ENCODE measurements at regions not wholly inside any gene's neighbourhood (a gene's known extent, or its start where the extent isn't known, plus 50 kb on each side); places are given as distances from the start of the nearest gene placed in this dataset.
A peak's percentile ranks its signal among the peaks of the same experiment; 100 is the strongest.

DNA sequence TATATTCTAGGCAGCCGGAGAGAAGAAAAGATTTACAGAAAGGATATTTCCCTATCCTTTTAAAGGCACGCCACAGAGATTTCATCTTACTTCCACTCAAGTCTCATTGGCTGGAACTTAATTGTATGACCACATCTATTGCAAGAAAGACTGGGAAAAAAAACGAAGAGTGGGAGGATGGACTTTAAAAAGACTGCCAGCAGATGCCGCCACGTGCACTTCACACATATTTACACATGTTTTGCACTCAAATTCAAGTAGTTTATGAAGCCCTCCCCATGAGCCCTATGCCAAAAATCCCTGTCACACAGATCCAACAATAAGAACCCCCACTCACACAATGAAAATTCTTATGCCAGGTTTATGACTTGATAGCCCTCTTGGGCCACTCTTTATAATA, 138.5 kb upstream of the TYRP1 start:
- TF ChIP-seq, protein P1, sequence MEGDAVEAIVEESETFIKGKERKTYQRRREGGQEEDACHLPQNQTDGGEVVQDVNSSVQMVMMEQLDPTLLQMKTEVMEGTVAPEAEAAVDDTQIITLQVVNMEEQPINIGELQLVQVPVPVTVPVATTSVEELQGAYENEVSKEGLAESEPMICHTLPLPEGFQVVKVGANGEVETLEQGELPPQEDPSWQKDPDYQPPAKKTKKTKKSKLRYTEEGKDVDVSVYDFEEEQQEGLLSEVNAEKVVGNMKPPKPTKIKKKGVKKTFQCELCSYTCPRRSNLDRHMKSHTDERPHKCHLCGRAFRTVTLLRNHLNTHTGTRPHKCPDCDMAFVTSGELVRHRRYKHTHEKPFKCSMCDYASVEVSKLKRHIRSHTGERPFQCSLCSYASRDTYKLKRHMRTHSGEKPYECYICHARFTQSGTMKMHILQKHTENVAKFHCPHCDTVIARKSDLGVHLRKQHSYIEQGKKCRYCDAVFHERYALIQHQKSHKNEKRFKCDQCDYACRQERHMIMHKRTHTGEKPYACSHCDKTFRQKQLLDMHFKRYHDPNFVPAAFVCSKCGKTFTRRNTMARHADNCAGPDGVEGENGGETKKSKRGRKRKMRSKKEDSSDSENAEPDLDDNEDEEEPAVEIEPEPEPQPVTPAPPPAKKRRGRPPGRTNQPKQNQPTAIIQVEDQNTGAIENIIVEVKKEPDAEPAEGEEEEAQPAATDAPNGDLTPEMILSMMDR (IDR thresholded peaks at IDR 0.05) = no peak
- Histone ChIP-seq H3K36me3 (no peaks in the 10 kb centered on the region), H3K27me3 (no peaks in the 10 kb centered on the region), H3K4me3 (no peak overlapping the region), H3K4me1 (no peaks in the 10 kb centered on the region), H3K27ac (no peak overlapping the region), H3K9me3 (no peaks in the 10 kb centered on the region)
- peak in 1 of 4 donors; percentile 10 for DNase-seq
- no peak for ATAC-seq
- intact Hi-C loops (cut with DNase I) = no loop called here

DNA sequence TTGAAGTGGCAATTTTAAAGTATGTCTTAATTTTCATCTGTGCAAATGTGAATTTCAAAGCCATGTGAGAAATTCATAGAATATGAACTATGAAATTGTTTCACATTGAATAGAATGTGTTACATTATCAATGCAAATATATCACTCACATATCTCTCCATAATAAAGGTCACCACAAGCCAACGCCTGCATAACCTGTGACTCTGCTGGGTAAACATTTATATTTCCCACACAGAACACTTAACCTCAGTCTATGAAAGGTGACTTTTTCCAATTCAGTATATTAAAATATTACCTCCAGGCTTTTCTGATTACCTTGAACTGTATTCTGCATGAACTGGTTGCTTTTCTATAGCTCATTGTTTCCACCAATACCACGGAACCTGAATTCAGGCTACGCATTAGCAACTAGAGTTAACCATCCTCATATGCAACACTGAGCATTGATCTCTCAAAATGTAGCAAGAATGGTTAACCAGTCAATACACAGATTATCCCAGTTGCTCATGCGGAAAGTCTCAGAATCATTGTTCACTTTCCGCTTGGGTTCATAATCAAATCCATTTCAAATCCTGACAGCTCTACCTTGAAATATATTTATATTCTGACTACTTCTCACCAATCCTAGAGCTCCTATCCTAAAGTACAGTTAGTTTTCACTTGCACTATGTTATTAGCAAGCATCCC, 126.6 kb upstream of the TYRP1 start:
- no peaks in the 10 kb centered on the region for H3K9me3 ChIP-seq
- intact Hi-C loops (cut with DNase I) = no loop called here
- TF ChIP-seq, protein P1 (IDR thresholded peaks at IDR 0.05) = no peak
- H3K36me3 ChIP-seq = no peaks in the 10 kb centered on the region
- ATAC-seq (no peak), DNase-seq (no peak)
- H3K4me1 ChIP-seq = no peaks in the 10 kb centered on the region
- no peaks in the 10 kb centered on the region for H3K27me3 ChIP-seq
- no peak overlapping the region for H3K27ac ChIP-seq
- no peak overlapping the region for H3K4me3 ChIP-seq

DNA sequence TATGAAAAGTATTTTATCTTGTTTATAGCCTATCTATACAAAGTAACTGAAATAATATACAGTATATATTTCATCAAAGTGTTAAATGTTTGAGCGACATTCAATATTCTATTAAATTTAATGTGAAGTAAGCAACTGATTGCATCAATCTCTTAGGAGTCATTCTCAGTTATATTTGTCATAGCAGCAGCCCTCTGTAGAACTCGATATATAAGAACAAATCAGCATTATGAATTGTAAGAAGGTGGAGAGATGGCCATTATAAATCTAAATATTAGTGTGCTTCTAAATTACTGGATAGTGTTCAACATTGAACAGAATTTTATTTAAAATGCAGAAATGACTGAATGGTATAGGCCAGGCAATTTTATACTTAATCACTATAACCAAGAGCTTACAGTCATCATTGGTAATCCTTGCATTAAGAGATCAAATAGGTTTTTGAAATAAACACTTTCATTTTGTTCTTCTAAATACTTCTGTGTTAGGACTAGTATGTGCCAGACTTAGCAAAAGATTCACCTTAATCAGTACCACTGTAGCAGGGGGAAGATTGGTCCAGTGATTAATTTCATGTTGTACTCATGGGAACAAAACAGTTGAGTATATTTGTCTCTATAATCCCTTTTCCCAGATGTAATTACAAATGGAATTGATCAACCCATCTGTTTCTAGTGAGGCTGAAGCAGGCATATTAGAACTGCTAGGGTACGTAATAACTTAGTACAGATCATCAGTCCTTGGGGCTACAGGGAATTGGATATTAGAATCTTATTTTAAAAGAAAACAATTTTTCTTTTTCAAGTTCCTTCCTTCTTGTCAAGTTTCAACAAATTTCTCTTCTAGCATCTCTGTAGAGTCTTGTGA, 108.3 kb upstream of the TYRP1 start:
- Histone ChIP-seq H3K36me3 (no peaks in the 10 kb centered on the region), H3K27ac (no peak overlapping the region), H3K4me3 (no peak overlapping the region), H3K9me3 (no peaks in the 10 kb centered on the region), H3K4me1 (no peaks in the 10 kb centered on the region), H3K27me3 (no peaks in the 10 kb centered on the region)
- TF ChIP-seq, protein P1 (IDR thresholded peaks at IDR 0.05) = no peak
- DNase-seq = no peak
- intact Hi-C loops (cut with DNase I) = no loop called here
- no peak for ATAC-seq

GRCh38 chr9:12595400-12595799, 97.8 kb upstream of the TYRP1 start:
- DNase-seq (no peak), ATAC-seq (no peak)
- intact Hi-C loops (cut with DNase I) = no loop called here
- TF ChIP-seq, protein P1 (IDR thresholded peaks at IDR 0.05) = no peak
- no peaks in the 10 kb centered on the region for H3K27me3 ChIP-seq
- no peak overlapping the region for H3K27ac ChIP-seq
- no peaks in the 10 kb centered on the region for H3K36me3 ChIP-seq
- no peaks in the 10 kb centered on the region for H3K4me1 ChIP-seq
- H3K4me3 ChIP-seq = no peak overlapping the region
- no peaks in the 10 kb centered on the region for H3K9me3 ChIP-seq

DNA sequence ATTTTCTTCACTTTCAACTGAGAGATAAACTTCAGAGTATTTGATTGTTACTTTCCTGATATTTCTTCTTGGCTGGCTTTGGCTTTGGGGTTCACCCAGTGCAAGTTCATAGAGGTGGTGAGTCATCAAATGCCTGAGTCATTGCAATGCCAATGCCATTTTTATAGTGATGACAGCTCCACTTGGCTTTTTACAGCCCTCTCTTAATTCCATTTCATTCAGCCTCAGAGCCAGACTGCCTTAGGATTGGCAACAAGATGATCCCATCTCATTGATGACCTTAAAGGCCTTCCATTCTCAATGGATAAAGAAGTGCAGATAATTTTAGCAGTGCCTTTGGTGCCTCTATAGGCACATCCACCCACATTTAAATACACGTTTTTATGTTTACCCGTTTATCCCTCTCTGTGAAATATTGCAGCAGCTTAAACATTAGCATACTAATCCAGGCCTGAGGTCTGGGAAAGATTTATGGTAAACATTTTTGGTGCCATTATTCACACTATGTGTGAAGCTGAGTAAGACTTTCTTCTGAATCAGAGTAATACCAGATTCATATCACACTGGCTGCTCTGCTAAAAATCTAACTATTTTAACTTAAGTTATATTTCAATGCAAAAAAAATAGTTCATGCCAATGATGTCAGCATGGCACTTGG, 88.9 kb upstream of the TYRP1 start:
- H3K27ac ChIP-seq = no peak overlapping the region
- TF ChIP-seq, protein P1 (IDR thresholded peaks at IDR 0.05) = no peak
- no peaks in the 10 kb centered on the region for H3K4me1 ChIP-seq
- no peak overlapping the region for H3K4me3 ChIP-seq
- ATAC-seq (peak; percentile 30), DNase-seq (no peak)
- H3K27me3 ChIP-seq = no peaks in the 10 kb centered on the region
- no peaks in the 10 kb centered on the region for H3K9me3 ChIP-seq
- no peaks in the 10 kb centered on the region for H3K36me3 ChIP-seq
- intact Hi-C loops (cut with DNase I) = no loop called here

All from left lung (tissue), 4 donors.